Esophagus muscularis mucosa (tissue), 4 donors: ENCODE measurements at regions not wholly inside any gene's neighbourhood (a gene's known extent, or its start where the extent isn't known, plus 50 kb on each side); places are given as distances from the start of the nearest gene placed in this dataset.

Source experiments
- DNase-seq: peaks from one replicate; pipeline ENCODE4 v3.0.0-alpha.2; 2017; ENCODE audit errors: extremely low spot score
- H3K27ac ChIP-seq, 4 donors: fragments of 200-600 bp; sonication (generic); replicated peaks in 1 of 4; 1 replicate in 3 of 4; 2 replicates in 1 of 4; pipeline ENCODE4 v1.5.1; 2016 to 2019; ENCODE audit warnings: mild to moderate bottlenecking in 1 of 4
- H3K27me3 ChIP-seq, 4 donors: fragments of 200-600 bp; sonication (generic); one replicate each; pipeline versions ENCODE4 v1.5.1 to v1.6.0; 2016 to 2019
- H3K36me3 ChIP-seq, 4 donors: fragments of 200-600 bp; sonication (generic); one replicate each; pipeline ENCODE4 v1.5.1; 2016 to 2019
- H3K4me1 ChIP-seq, 4 donors: fragments of 200-600 bp; sonication (generic); one replicate each; pipeline ENCODE4 v1.5.1; 2016 to 2019
- H3K4me3 ChIP-seq, 4 donors: fragments of 200-600 bp; sonication (generic); 1 replicate in 2 of 4; 2 replicates in 2 of 4; pipeline ENCODE4 v1.5.1; 2016 to 2019; ENCODE audit warnings: mild to moderate bottlenecking in 4 of 4, moderate library complexity in 1 of 4
- H3K9me3 ChIP-seq, 4 donors: fragments of 200-600 bp; sonication (generic); 1 replicate in 3 of 4; 2 replicates in 1 of 4; pipeline ENCODE4 v1.5.1; 2016 to 2019
- CTCF ChIP-seq, 3 experiments: fragments of 200-600 bp in 2 of 3; fragments of 450-650 bp in 1 of 3; sonication (generic) in 2 of 3; IDR thresholded peaks; one replicate each; pipeline ENCODE4 v1.5.1; 2017 to 2019; ENCODE audit warnings: antibody characterized with exemption in 3 of 3, mild to moderate bottlenecking in 2 of 3, moderate library complexity in 1 of 3
- EP300 ChIP-seq: sonication (generic); formaldehyde crosslinking; IDR thresholded peaks from one replicate; pipeline ENCODE4 v1.6.1; 2017; ENCODE audit warnings: antibody characterized with exemption
- POLR2A ChIP-seq: fragments of 450-650 bp; IDR thresholded peaks from one replicate; pipeline ENCODE4 v1.6.1; 2017; ENCODE audit warnings: antibody characterized with exemption, moderate library complexity, mild to moderate bottlenecking, low read depth
- POLR2AphosphoS5 ChIP-seq, 2 donors: sonication (generic); formaldehyde crosslinking; IDR thresholded peaks; one replicate each; pipeline ENCODE4 v1.6.1; 2017; ENCODE audit warnings: antibody characterized with exemption in 2 of 2
- WGBS: methylation state at CpG from one replicate; pipeline ENCODE4 v1.1.5; 2018; 5-methylcytosine and 5-hydroxymethylcytosine counted together
- intact Hi-C: fragments of 100-400 bp; cut with DNase I; formaldehyde crosslinking; loops from one replicate; pipeline ENCODE4 v1.15.1; 2023

GRCh38 chr2:120570001-120570400, 165.7 kb upstream of the GLI2 start:
- intact Hi-C loops: no loop called here
- Histone ChIP-seq H3K27ac (no peak overlapping the region), H3K36me3 (no peaks in the 10 kb centered on the region), H3K27me3 (no peaks in the 10 kb centered on the region), H3K4me3 (no peak overlapping the region), H3K4me1 (peaks cover 19 to 39% (median 34%) of the 10 kb centered on the region in 4 donors), H3K9me3 (no peaks in the 10 kb centered on the region)
- WGBS: 90% methylated on average over 4 of the region's 12 CpGs
- no peak for DNase-seq
- TF ChIP-seq EP300: no peak
- no peak for TF ChIP-seq POLR2A

DNA sequence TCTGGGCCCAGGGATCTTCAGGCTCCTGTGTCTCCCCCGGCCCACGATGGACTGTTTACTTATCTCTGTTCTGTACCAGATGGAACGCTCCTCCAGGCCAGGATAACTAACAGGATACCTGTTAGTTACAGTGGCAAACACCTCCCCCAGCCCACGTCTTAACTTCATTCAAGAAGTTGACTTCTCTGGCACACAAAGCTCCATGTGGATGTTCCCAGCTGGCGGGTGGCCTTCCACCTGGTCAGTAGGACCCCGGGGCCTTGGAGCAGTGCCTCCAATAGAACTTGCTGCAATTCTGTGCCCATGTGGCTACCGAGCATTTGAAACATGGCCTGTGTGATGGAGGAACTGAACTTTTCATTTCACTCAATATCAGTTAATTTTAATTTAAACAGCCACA, 165.1 kb upstream of the GLI2 start:
- intact Hi-C loops: no loop called here

GRCh38 chr2:120571015-120571728, 164.5 kb upstream of the GLI2 start:
- TF ChIP-seq POLR2AphosphoS5 (IDR thresholded peaks at IDR 0.05) (no peak), CTCF (IDR thresholded peaks at IDR 0.05) (no peak), POLR2A (no peak), EP300 (no peak)
- no peaks in the 10 kb centered on the region for H3K36me3 ChIP-seq
- no peaks in the 10 kb centered on the region for H3K9me3 ChIP-seq
- no peak overlapping the region for H3K4me3 ChIP-seq
- WGBS: 88% methylated on average over 6 of the region's 6 CpGs
- no peak for DNase-seq
- peaks cover 12 to 27% (median 23%) of the 10 kb centered on the region in 4 donors for H3K4me1 ChIP-seq
- no peak overlapping the region for H3K27ac ChIP-seq
- H3K27me3 ChIP-seq: no peaks in the 10 kb centered on the region
- intact Hi-C loops: no loop called here

More for the DNA sequence above, 165.1 kb upstream of the GLI2 start:
- no peak for DNase-seq
- TF ChIP-seq POLR2AphosphoS5 (IDR thresholded peaks at IDR 0.05) (no peak), POLR2A (no peak), EP300 (no peak), CTCF (IDR thresholded peaks at IDR 0.05) (no peak)
- Histone ChIP-seq H3K4me3 (no peak overlapping the region), H3K27ac (no peak overlapping the region), H3K9me3 (no peaks in the 10 kb centered on the region), H3K4me1 (peaks cover 18 to 33% (median 28%) of the 10 kb centered on the region in 4 donors), H3K27me3 (no peaks in the 10 kb centered on the region), H3K36me3 (no peaks in the 10 kb centered on the region)
- WGBS: 86% methylated on average over 7 of the region's 7 CpGs

- TF ChIP-seq POLR2AphosphoS5 (IDR thresholded peaks at IDR 0.05) (no peak), EP300 (no peak), CTCF (IDR thresholded peaks at IDR 0.05) (no peak), POLR2A (no peak)
- Histone ChIP-seq H3K27ac (no peak overlapping the region), H3K27me3 (peaks cover 0 to 9% (median 0%) of the 10 kb centered on the region in 4 donors), H3K4me1 (peaks cover 11 to 26% (median 24%) of the 10 kb centered on the region in 4 donors), H3K9me3 (no peaks in the 10 kb centered on the region), H3K36me3 (no peaks in the 10 kb centered on the region), H3K4me3 (no peak overlapping the region)
- intact Hi-C loops: no loop called here
- no peak for DNase-seq
- no CpG with 5 or more reads among the region's 2 CpGs for WGBS
These were observed 163.4 kb upstream of the GLI2 start for GRCh38 chr2:120572226-120572625.

DNA sequence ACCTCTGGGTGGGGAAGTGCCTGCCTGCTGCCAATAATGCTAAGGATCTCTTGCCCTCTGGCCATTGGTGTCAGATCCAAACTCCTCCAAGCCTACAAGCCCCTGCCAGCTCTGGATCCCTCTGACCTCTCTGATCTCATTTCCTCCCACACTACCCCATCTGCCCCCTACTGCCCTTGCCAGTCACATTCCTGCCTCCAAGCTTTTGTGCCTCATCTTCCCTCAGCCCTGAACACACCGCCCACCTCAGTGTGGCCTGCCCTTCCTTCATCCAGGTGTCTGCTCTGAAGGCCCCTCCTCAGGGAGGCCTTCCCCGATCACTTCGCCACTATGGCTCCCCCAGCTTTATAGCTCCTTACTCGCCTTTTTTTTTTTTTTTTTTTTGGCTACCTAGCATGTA, 161.0 kb upstream of the GLI2 start:
- Histone ChIP-seq H3K27me3 (peaks cover 0 to 10% (median 0%) of the 10 kb centered on the region in 4 donors), H3K4me1 (peaks cover 10 to 15% (median 12%) of the 10 kb centered on the region in 4 donors), H3K9me3 (no peaks in the 10 kb centered on the region), H3K36me3 (no peaks in the 10 kb centered on the region), H3K4me3 (no peak overlapping the region), H3K27ac (no peak overlapping the region)
- WGBS: 79% methylated on average over 4 of the region's 4 CpGs
- intact Hi-C loops: no loop called here
- no peak for DNase-seq
- TF ChIP-seq POLR2A: no peak
- no peak for TF ChIP-seq EP300
- TF ChIP-seq CTCF (IDR thresholded peaks at IDR 0.05): no peak
- no peak for TF ChIP-seq POLR2AphosphoS5 (IDR thresholded peaks at IDR 0.05)
